ENCODE measurements at regions not wholly inside any gene's neighbourhood (a gene's known extent, or its start where the extent isn't known, plus 50 kb on each side); places are given as distances from the start of the nearest gene placed in this dataset.

- no peak for TF ChIP-seq POLR2AphosphoS5 (IDR thresholded peaks at IDR 0.05; ENCODE audit: borderline replicate concordance, low read depth, low read length)
- no peak for TF ChIP-seq EZH2 (IDR thresholded peaks at IDR 0.05)
Measured at GRCh38 chr4:27360131-27360530, 499.5 kb downstream of the STIM2 start.
